Adrenal gland (tissue), 9 donors: ENCODE measurements at regions not wholly inside any gene's neighbourhood (a gene's known extent, or its start where the extent isn't known, plus 50 kb on each side); places are given as distances from the start of the nearest gene placed in this dataset.

Experiments
- DNase-seq, 7 donors: peaks; one replicate each; pipeline ENCODE4 v3.0.0-alpha.2; 2019 to 2020
- H3K27ac ChIP-seq, 5 donors: fragments of 200-600 bp; sonication (generic) in 4 of 5; 1 replicate in 3 of 5; 2 replicates in 2 of 5; pipeline versions ENCODE4 v1.5.1 to v1.8.0; 2016 to 2020; ENCODE audit warnings: mild to moderate bottlenecking in 1 of 5
- H3K27me3 ChIP-seq: fragments of 200-600 bp; 2 replicates; pipeline ENCODE4 v1.8.0; 2021
- H3K36me3 ChIP-seq, 2 donors: fragments of 200-600 bp; replicated peaks in 1 of 2; 1 replicate in 1 of 2; 2 replicates in 1 of 2; pipeline versions ENCODE4 v1.5.1 to v1.8.0; 2018 to 2022
- H3K4me1 ChIP-seq, 2 donors: fragments of 200-600 bp; replicated peaks in 1 of 2; 1 replicate in 1 of 2; 2 replicates in 1 of 2; pipeline versions ENCODE4 v1.5.1 to v1.8.0; 2018 to 2021
- H3K4me3 ChIP-seq, 4 donors: fragments of 200-600 bp; sonication (generic) in 3 of 4; one replicate each; pipeline ENCODE4 v1.5.1; 2016 to 2018
- H3K9me3 ChIP-seq, 3 donors: fragments of 200-600 bp; sonication (generic) in 1 of 3; replicated peaks in 1 of 3; 1 replicate in 2 of 3; 2 replicates in 1 of 3; pipeline versions ENCODE4 v1.5.1 to v1.8.0; 2016 to 2021
- POLR2A ChIP-seq, 2 donors: fragments of 450-650 bp; IDR thresholded peaks; one replicate each; pipeline ENCODE4 v1.6.1; 2017; ENCODE audit warnings: antibody characterized with exemption in 2 of 2, mild to moderate bottlenecking in 2 of 2, moderate library complexity in 1 of 2
- WGBS, 4 donors: extraction: QIAGEN DNeasy Blood & Tissue Kit in 2 of 4; methylation state at CpG; one replicate each; pipeline versions ENCODE4 v1.1.5 to v1.1.7; 2013 to 2017; 5-methylcytosine and 5-hydroxymethylcytosine counted together
- intact Hi-C, 2 donors: fragments of 100-400 bp; cut with DNase I; formaldehyde crosslinking; loops; one replicate each; pipeline versions ENCODE4 v1.14.1 to v1.15.0; 2022 to 2023
- TF ChIP-seq, protein P1 (sequence below), 6 experiments: fragments of 450-650 bp in 4 of 6; fragments of 200-600 bp in 2 of 6; sonication (generic) in 1 of 6; IDR thresholded peaks; 1 replicate in 5 of 6; 2 replicates in 1 of 6; pipeline versions ENCODE4 v1.5.1 to v1.8.0; 2016 to 2021; ENCODE audit warnings: antibody characterized with exemption in 6 of 6, mild to moderate bottlenecking in 2 of 6, moderate library complexity in 1 of 6
- donor health status: healthy with polysubstance abuse.
- donor health status: Bipolar disorder and iron deficiency.
- donor health status: DM: yes; HTN: yes; CAD: no.
- donor health status: DM: no; HTN: no; CAD: no.
- donor health status: DM: no; HTN: no; CAD: no.

DNA sequence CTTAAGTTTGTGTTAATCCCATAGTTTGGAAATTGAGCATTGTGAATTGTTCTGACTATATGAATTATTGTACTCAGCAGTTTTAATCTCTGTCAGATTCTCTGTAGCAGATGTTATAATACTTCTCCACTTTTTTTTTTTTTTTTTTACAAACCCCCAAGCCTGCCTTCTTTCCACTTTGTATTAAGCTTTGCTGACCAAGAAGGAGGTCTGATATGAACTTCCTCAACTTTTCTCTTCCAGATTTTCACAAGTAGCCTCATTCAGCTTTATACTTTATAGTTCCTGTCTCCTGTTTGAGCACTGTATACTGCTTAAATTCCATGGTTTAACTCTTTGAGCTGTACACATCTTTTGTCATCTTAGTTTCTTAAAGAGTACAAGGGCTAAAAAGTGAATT lies 105.0 kb downstream of the HAUS1 start:
- intact Hi-C loops: no loop called here
- Histone ChIP-seq H3K4me1 (no peaks in the 10 kb centered on the region), H3K27ac (no peak overlapping the region), H3K4me3 (no peak overlapping the region), H3K27me3 (no peaks in the 10 kb centered on the region), H3K9me3 (no peaks in the 10 kb centered on the region), H3K36me3 (no peaks in the 10 kb centered on the region)
- TF ChIP-seq, protein P1, sequence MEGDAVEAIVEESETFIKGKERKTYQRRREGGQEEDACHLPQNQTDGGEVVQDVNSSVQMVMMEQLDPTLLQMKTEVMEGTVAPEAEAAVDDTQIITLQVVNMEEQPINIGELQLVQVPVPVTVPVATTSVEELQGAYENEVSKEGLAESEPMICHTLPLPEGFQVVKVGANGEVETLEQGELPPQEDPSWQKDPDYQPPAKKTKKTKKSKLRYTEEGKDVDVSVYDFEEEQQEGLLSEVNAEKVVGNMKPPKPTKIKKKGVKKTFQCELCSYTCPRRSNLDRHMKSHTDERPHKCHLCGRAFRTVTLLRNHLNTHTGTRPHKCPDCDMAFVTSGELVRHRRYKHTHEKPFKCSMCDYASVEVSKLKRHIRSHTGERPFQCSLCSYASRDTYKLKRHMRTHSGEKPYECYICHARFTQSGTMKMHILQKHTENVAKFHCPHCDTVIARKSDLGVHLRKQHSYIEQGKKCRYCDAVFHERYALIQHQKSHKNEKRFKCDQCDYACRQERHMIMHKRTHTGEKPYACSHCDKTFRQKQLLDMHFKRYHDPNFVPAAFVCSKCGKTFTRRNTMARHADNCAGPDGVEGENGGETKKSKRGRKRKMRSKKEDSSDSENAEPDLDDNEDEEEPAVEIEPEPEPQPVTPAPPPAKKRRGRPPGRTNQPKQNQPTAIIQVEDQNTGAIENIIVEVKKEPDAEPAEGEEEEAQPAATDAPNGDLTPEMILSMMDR (IDR thresholded peaks at IDR 0.05): no peak
- no peak for TF ChIP-seq POLR2A (IDR thresholded peaks at IDR 0.05)
- no peak for DNase-seq

DNA sequence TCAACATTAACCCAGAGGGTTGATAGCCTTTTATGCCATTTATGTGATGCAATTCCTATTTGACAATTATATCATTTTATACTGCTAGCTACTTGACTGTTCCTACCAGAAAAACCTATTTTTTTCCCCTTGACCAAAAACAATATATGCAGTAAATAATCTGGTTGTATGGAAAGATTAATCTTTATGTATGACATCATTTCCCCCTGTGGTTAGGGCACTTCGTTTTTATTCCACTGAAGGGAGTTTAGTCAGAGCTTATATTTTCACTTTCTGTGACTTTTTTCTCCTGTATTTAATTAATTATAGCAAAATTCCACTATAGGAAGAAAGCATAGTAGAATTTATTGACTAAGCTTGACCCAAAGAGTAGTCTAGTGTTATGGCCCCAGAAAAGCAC lies 107.6 kb downstream of the HAUS1 start:
- intact Hi-C loops: no loop called here
- WGBS, 4 donors: 9 to 21% (median 16%) methylated on average over 1 of the region's 1 CpG
- H3K9me3 ChIP-seq: no peaks in the 10 kb centered on the region

GRCh38 chr18:46212398-46212797 lies 108.2 kb downstream of the HAUS1 start:
- intact Hi-C loops: no loop called here
- Histone ChIP-seq H3K9me3 (no peaks in the 10 kb centered on the region), H3K4me3 (no peak overlapping the region), H3K27ac (no peak overlapping the region), H3K27me3 (no peaks in the 10 kb centered on the region), H3K36me3 (peaks cover 0 to 3% of the 10 kb centered on the region in 2 donors), H3K4me1 (no peaks in the 10 kb centered on the region)
- TF ChIP-seq, protein P1 (IDR thresholded peaks at IDR 0.05): no peak
- TF ChIP-seq POLR2A (IDR thresholded peaks at IDR 0.05): no peak
- DNase-seq: no peak
- WGBS, 4 donors: 90 to 98% (median 96%) methylated on average over 2 of the region's 2 CpGs

More for the DNA sequence above, 107.6 kb downstream of the HAUS1 start:
- no peak for DNase-seq
- no peaks in the 10 kb centered on the region for H3K27me3 ChIP-seq
- H3K4me3 ChIP-seq: no peak overlapping the region
- H3K4me1 ChIP-seq: no peaks in the 10 kb centered on the region
- H3K36me3 ChIP-seq: peaks cover 0 to 3% of the 10 kb centered on the region in 2 donors
- TF ChIP-seq, protein P1 (IDR thresholded peaks at IDR 0.05): no peak
- TF ChIP-seq POLR2A (IDR thresholded peaks at IDR 0.05): no peak
- H3K27ac ChIP-seq: no peak overlapping the region

DNA sequence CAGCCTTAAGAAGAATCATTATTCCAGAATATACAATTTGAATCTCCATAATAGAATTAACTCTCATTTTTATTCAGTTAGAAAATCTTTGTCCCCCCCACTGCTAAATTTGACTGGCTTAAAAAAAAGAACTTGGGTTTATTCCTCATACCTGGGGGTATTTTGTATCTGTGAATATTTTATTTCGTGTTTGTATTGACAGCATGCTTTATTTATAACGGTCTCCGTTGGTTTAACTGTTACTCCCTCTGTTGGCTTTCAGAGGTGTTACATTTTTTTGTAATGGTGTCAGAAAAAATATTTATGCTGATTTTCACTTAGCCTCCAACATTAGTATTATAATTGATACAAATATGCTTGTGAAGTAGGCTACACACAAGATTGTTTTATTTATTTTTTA lies 109.1 kb downstream of the HAUS1 start:
- DNase-seq: no peak
- H3K4me1 ChIP-seq: no peaks in the 10 kb centered on the region
- H3K36me3 ChIP-seq: peaks cover 0 to 3% of the 10 kb centered on the region in 2 donors
- intact Hi-C loops: no loop called here
- no peak overlapping the region for H3K4me3 ChIP-seq
- no peaks in the 10 kb centered on the region for H3K27me3 ChIP-seq
- H3K27ac ChIP-seq: no peak overlapping the region
- TF ChIP-seq, protein P1 (IDR thresholded peaks at IDR 0.05): peak; percentile 9 to 55 (median 40)
- no peak for TF ChIP-seq POLR2A (IDR thresholded peaks at IDR 0.05)
- 14 to 29% (median 22%) methylated on average over 3 of the region's 3 CpGs for WGBS, 4 donors
- H3K9me3 ChIP-seq: no peaks in the 10 kb centered on the region
